Mononuclear cell (primary cell): ENCODE measurements at regions not wholly inside any gene's neighbourhood (a gene's known extent, or its start where the extent isn't known, plus 50 kb on each side); places are given as distances from the start of the nearest gene placed in this dataset.
"Not testable (repeated sequence)": the region's sequence is repeated elsewhere in the genome, so short reads cannot be mapped to it uniquely, and the experiment has no call there.

ENCODE experiments used
- H3K27me3 ChIP-seq: 2 replicates; pipeline ENCODE4 v1.6.0; 2011; ENCODE audit warnings: low read length, control low read depth; ENCODE audit not compliant: insufficient read depth
- H3K4me1 ChIP-seq: 2 replicates; pipeline ENCODE4 v1.5.1; 2011; ENCODE audit warnings: mild to moderate bottlenecking, low read length, control low read depth; ENCODE audit not compliant: insufficient read depth
- H3K4me3 ChIP-seq: 2 replicates; pipeline ENCODE4 v1.5.1; 2011; ENCODE audit warnings: mild to moderate bottlenecking, low read length, moderate library complexity
- H3K9me3 ChIP-seq: 2 replicates; pipeline ENCODE4 v1.5.1; 2011; ENCODE audit warnings: low read depth, mild to moderate bottlenecking, control low read depth, low read length

GRCh38 chr12:4138532-4138931, 135.0 kb upstream of the CCND2 start:
- H3K4me3 ChIP-seq, H3K9me3 ChIP-seq, H3K27me3 ChIP-seq: not testable (repeated sequence)
- peaks cover 69% of the 10 kb centered on the region for H3K4me1 ChIP-seq

DNA sequence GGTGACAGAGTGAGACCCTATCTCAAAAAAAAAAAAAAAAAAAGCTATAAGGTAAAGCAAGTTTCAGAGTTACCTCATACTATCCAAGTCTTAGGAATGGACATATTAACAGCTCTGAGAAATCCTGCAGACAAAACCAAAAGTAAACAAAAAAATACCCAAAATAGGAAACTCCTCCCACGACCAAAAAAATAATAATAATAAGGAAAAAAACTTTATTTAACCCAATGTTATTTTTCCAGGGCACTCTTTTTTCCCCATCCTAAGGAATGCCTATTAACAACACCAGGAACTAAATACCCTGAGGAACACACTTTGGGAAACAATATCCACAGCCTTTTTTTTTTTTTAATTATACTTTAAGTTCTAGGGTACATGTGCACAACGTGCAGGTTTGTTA, 135.5 kb upstream of the CCND2 start:
- Histone ChIP-seq H3K9me3 (no peaks in the 10 kb centered on the region), H3K4me1 (peaks cover 67% of the 10 kb centered on the region)

DNA sequence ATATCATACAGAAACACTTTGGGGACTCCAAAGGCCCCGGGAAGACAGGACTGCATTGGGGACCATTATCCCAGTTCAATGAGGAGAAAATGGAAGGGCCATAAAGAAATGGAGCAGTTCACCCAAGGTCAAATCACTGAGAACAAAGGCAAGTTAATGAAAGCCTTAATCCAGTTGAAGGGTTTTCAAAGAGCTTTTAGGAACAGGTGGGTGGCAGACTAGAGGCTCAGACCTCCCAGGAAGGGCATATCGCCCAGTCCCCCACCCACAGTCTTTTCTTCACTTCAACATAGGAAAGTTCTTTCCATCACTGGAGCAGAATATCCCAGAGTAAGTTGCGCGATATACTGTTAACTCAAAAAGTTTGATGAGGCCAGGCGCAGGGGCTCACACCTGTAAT, 136.1 kb upstream of the CCND2 start:
- Histone ChIP-seq H3K9me3 (no peaks in the 10 kb centered on the region), H3K27me3 (no peaks in the 10 kb centered on the region), H3K4me3 (no peak overlapping the region), H3K4me1 (peaks cover 62% of the 10 kb centered on the region)

More for the DNA sequence above, 135.5 kb upstream of the CCND2 start:
- Histone ChIP-seq H3K27me3 (no peaks in the 10 kb centered on the region), H3K4me3 (no peak overlapping the region)

GRCh38 chr12:4137015-4137414, 136.5 kb upstream of the CCND2 start:
- H3K9me3 ChIP-seq: no peaks in the 10 kb centered on the region
- H3K27me3 ChIP-seq: no peaks in the 10 kb centered on the region
- no peak overlapping the region for H3K4me3 ChIP-seq
- H3K4me1 ChIP-seq: peaks cover 58% of the 10 kb centered on the region

- Histone ChIP-seq H3K4me1 (peaks cover 49% of the 10 kb centered on the region), H3K9me3 (no peaks in the 10 kb centered on the region), H3K4me3 (no peak overlapping the region), H3K27me3 (no peaks in the 10 kb centered on the region)
Observed at GRCh38 chr12:4135919-4136605, 137.5 kb upstream of the CCND2 start.

- H3K4me3 ChIP-seq: no peak overlapping the region
- peaks cover 39% of the 10 kb centered on the region for H3K4me1 ChIP-seq
- H3K27me3 ChIP-seq: no peaks in the 10 kb centered on the region
- no peaks in the 10 kb centered on the region for H3K9me3 ChIP-seq
Observed at GRCh38 chr12:4134448-4135263, 138.9 kb upstream of the CCND2 start.

DNA sequence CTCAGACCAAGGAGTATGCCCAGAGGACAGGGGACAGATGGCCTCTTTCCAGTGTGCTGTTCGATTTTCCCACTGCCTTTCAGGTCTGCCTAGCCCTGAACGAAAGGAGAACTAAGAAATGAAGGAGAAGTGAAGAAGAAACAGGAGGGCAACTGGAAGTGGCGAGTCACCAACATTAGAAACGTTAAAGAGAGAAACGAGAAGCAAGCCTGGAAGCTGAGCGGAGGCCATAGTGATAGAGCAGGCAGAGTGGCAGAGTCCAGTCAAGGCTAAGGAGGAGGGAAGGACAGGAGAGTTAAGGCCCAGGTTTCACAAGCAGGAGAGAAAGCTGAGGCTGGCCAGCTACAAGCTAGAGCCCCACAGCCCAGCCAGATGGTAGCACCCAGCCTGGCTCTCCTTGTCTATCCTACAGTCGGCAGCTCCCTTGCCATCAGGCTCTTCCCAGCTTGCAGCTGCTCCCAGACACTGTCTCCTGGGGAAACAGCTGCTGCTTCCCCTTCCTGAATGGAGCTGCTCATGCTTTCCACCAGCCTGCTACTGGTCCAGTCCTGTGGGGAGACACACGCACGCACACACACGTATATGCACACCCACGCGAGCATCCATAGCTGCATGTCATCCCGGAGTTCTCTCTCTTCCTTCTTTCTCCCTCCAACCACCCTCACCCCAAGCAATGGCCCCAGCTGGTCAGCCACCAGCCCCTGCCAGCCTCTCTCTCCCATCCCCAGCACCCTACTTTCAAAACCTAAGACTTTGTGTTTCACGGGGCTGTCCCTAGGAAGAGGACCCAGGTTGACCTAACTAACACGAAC, 139.7 kb upstream of the CCND2 start:
- no peak overlapping the region for H3K4me3 ChIP-seq
- no peaks in the 10 kb centered on the region for H3K9me3 ChIP-seq
- H3K27me3 ChIP-seq: no peaks in the 10 kb centered on the region
- peaks cover 38% of the 10 kb centered on the region for H3K4me1 ChIP-seq

DNA sequence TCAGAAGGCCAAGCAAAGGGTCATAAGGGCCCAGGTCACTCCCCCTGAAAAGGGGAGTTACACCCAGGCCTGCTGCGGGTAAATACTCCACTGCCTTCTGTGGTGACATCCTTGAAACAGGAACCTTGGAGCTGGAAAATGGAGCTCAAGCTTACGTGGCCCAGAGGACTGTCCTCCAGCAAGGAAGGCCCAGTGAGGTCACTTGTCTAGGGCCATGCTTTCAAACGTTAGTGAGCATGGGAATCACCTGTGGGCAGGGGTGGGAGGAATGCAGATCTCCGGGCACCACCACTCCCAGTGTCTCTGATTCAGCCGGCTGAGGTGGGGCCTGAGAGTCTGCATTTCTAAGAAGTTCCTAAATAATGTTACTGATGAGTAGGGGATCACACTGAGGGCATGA, 140.5 kb upstream of the CCND2 start:
- H3K4me3 ChIP-seq: no peak overlapping the region
- peaks cover 38% of the 10 kb centered on the region for H3K4me1 ChIP-seq
- H3K9me3 ChIP-seq: no peaks in the 10 kb centered on the region
- no peaks in the 10 kb centered on the region for H3K27me3 ChIP-seq

DNA sequence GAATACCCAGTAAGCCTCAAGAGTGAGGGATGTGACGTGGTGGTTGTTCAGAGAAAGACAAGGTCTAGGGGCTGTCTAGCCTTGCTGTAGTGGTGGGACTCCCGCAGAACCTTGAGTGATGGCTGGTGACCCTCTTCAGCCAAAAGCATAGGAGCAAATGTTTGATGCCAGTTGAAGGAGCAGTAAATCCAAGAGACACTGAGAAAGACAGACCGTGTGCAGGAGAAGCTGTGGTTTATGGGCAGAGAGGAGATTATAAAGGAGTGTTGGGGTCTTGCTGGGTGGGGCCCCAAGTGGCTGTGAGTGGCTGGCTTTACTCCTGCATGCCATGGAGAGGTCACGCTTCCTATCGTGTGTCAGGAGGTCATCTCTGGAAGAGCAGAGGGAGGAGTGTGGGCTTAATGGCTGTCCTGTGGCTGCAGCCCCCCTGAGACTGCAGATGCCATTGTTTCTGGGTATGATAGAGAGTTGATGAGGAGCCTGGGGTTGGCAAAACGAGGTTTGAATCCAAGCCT, 152.0 kb upstream of the CCND2 start:
- H3K4me1 ChIP-seq: peaks cover 35% of the 10 kb centered on the region
- no peaks in the 10 kb centered on the region for H3K27me3 ChIP-seq
- H3K4me3 ChIP-seq: no peak overlapping the region
- no peaks in the 10 kb centered on the region for H3K9me3 ChIP-seq

DNA sequence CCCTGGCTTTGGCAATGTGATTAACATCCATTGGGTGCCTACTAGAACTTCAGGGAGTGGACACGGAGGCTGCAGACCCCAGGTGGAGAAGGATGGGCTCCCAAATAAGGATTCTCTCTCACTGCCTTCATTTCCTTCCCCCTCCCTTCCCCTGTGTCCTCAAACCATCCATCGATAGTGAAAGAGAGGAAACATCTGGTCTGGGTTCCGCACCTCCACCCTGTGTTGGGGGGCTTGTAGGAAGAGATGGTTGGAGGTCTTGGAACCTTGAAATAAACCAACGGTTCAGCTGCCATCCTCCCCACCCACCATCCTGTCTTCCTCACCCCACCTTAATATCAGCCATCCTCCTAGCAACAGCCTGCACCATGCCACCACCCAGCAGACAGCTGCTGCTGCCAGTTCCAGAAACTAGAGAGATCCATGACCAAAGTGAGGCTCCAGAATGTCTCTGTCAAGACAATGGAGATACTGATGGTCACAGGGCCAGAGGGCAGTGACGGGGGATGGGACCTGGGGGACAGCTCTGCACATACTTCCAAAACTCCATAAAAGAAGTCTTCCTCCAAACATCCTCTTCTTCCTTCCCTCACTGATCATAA, 153.1 kb upstream of the CCND2 start:
- no peaks in the 10 kb centered on the region for H3K9me3 ChIP-seq
- H3K4me3 ChIP-seq: no peak overlapping the region
- H3K4me1 ChIP-seq: peaks cover 46% of the 10 kb centered on the region
- H3K27me3 ChIP-seq: no peaks in the 10 kb centered on the region

GRCh38 chr12:4119157-4119761, 154.3 kb upstream of the CCND2 start:
- no peaks in the 10 kb centered on the region for H3K9me3 ChIP-seq
- no peak overlapping the region for H3K4me3 ChIP-seq
- H3K4me1 ChIP-seq: peaks cover 51% of the 10 kb centered on the region
- H3K27me3 ChIP-seq: no peaks in the 10 kb centered on the region

DNA sequence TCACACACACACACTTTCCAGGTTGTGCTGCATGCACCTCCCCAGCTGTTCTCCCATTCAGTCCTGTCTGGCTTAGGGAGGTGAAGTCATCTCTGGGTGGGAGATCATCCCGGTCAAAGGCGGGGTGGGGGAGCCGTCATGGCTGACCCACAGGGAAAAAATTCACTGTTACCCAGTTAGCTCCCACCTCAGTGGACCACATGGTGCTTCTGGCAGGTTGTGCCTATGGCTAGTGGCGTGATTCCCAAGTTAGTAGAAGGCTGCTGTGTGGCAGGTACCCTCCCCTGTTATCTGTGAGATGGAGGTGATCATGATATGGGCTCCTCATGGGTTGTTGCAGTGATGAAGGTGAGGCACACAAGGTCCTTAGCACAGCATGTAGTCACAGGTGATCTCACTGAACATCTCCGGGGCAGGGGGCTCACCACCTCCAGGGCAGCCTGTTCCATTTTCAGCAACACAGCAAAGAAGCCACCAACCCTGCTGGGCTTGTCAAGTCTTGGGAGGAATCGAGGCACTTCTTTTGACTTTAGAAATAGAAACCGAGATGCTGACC, 154.9 kb upstream of the CCND2 start:
- Histone ChIP-seq H3K4me1 (peaks cover 51% of the 10 kb centered on the region), H3K27me3 (no peaks in the 10 kb centered on the region), H3K9me3 (no peaks in the 10 kb centered on the region), H3K4me3 (no peak overlapping the region)

DNA sequence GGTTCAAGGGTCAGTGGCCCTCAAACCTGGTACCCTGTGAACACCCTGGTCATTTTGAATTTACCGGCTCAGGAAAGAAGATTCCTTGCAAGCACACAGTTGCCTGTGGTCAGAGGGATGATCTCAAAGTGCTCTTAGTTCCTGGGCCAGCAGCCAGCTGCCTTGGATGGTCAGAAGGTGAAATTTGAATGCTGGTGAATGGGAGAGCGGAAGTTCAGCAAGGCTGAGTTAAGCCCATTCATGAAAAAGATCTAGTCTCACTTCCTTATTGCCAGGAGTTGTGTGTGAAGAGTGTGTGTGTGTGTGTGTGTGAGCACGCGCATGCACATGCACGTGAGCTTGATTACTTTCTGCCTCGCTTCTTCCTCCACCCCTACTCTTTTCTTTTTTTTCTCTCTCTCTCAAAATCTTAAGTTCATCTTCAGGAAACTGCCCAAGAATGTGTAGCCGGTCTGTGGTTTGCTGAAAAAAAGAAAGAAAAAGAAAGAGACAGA, 155.5 kb upstream of the CCND2 start:
- Histone ChIP-seq H3K27me3 (no peaks in the 10 kb centered on the region), H3K4me1 (peaks cover 51% of the 10 kb centered on the region), H3K4me3 (no peak overlapping the region), H3K9me3 (no peaks in the 10 kb centered on the region)

- no peaks in the 10 kb centered on the region for H3K27me3 ChIP-seq
- H3K9me3 ChIP-seq: no peaks in the 10 kb centered on the region
- H3K4me3 ChIP-seq: no peak overlapping the region
- peaks cover 51% of the 10 kb centered on the region for H3K4me1 ChIP-seq
Observed at GRCh38 chr12:4117386-4118016, 156.1 kb upstream of the CCND2 start.
